Left ventricle myocardium superior (tissue), 1 donor: ENCODE measurements at regions not wholly inside any gene's neighbourhood (a gene's known extent, or its start where the extent isn't known, plus 50 kb on each side); places are given as distances from the start of the nearest gene placed in this dataset.

ENCODE experiments used
- ATAC-seq: fragments of 200-7000 bp; cut with Tn5 transposase; one replicate; pipeline ENCODE4 v1.9.1; 2020; ENCODE audit warnings: mild to moderate bottlenecking, moderate library complexity
- DNase-seq: peaks from one replicate; pipeline ENCODE4 v3.0.0-alpha.2; 2020
- intact Hi-C: fragments of 100-400 bp; cut with micrococcal nuclease; formaldehyde crosslinking; loops from one replicate; pipeline ENCODE4 v1.11.0; 2022
- donor health status: DM: no; HTN: yes; CAD: no; lungs with severe emphysema.

GRCh38 chr2:155309483-155309882, 611.0 kb downstream of the KCNJ3 start:
- intact Hi-C loops, result no loop called here
- no peak for ATAC-seq

GRCh38 chr2:155308367-155309009, 610.0 kb downstream of the KCNJ3 start:
- DNase-seq (no peak), ATAC-seq (no peak)
- intact Hi-C loops, result no loop called here

More at GRCh38 chr2:155309483-155309882, 611.0 kb downstream of the KCNJ3 start:
- DNase-seq, result no peak

- intact Hi-C loops, result no loop called here
- DNase-seq (no peak), ATAC-seq (no peak)
Observed at GRCh38 chr2:155301221-155301620, 602.7 kb downstream of the KCNJ3 start.

- ATAC-seq (no peak), DNase-seq (no peak)
- intact Hi-C loops, result no loop called here
Observed at GRCh38 chr2:155298001-155298400, 599.5 kb downstream of the KCNJ3 start.

- DNase-seq (no peak), ATAC-seq (no peak)
- intact Hi-C loops, result no loop called here
Observed at GRCh38 chr2:155294358-155294757, 595.9 kb downstream of the KCNJ3 start.

- no peak for DNase-seq
- intact Hi-C loops, result no loop called here
- ATAC-seq, result no peak
Observed at GRCh38 chr2:155281907-155282306, 583.4 kb downstream of the KCNJ3 start.

- intact Hi-C loops, result no loop called here
- no peak for DNase-seq
- ATAC-seq, result no peak
Observed at GRCh38 chr2:155273323-155273722, 574.8 kb downstream of the KCNJ3 start.

- ATAC-seq (no peak), DNase-seq (no peak)
- intact Hi-C loops, result no loop called here
Observed at GRCh38 chr2:155266583-155266982, 568.1 kb downstream of the KCNJ3 start.

GRCh38 chr2:155266109-155266508, 567.6 kb downstream of the KCNJ3 start:
- DNase-seq (no peak), ATAC-seq (no peak)
- intact Hi-C loops, result no loop called here

GRCh38 chr2:155256803-155257202, 558.3 kb downstream of the KCNJ3 start:
- no peak for ATAC-seq

GRCh38 chr2:155250800-155251199, 552.3 kb downstream of the KCNJ3 start:
- no peak for ATAC-seq
- no peak for DNase-seq
- intact Hi-C loops, result no loop called here

More at GRCh38 chr2:155256803-155257202, 558.3 kb downstream of the KCNJ3 start:
- intact Hi-C loops, result no loop called here
- no peak for DNase-seq

- intact Hi-C loops, result no loop called here
- ATAC-seq, result no peak
- DNase-seq, result no peak
Observed at GRCh38 chr2:155240176-155240575, 541.7 kb downstream of the KCNJ3 start.

GRCh38 chr2:155235710-155236109, 537.2 kb downstream of the KCNJ3 start:
- intact Hi-C loops, result no loop called here
- DNase-seq, result no peak
- no peak for ATAC-seq

GRCh38 chr2:155223781-155224406, 525.4 kb downstream of the KCNJ3 start:
- no peak for ATAC-seq
- intact Hi-C loops, result no loop called here
- no peak for DNase-seq

- ATAC-seq, result no peak
- intact Hi-C loops, result no loop called here
- DNase-seq, result no peak
Observed at GRCh38 chr2:155218945-155219344, 520.5 kb downstream of the KCNJ3 start.

- DNase-seq, result no peak
- intact Hi-C loops, result no loop called here
- no peak for ATAC-seq
Observed at GRCh38 chr2:155218292-155218924, 519.9 kb downstream of the KCNJ3 start.

GRCh38 chr2:155215037-155215707, 516.7 kb downstream of the KCNJ3 start:
- ATAC-seq (no peak), DNase-seq (no peak)
- intact Hi-C loops, result no loop called here

GRCh38 chr2:155209696-155210450, 511.4 kb downstream of the KCNJ3 start:
- DNase-seq, result no peak
- ATAC-seq, result no peak
- intact Hi-C loops, result no loop called here

- intact Hi-C loops, result no loop called here
- DNase-seq (no peak), ATAC-seq (no peak)
Observed at GRCh38 chr2:155203178-155203577, 504.7 kb downstream of the KCNJ3 start.

- ATAC-seq, result no peak
- intact Hi-C loops, result no loop called here
- no peak for DNase-seq
Observed at GRCh38 chr2:155200753-155201152, 502.3 kb downstream of the KCNJ3 start.
